Body of pancreas (tissue), 4 donors: ENCODE measurements at regions not wholly inside any gene's neighbourhood (a gene's known extent, or its start where the extent isn't known, plus 50 kb on each side); places are given as distances from the start of the nearest gene placed in this dataset.

Source experiments
- ATAC-seq: fragments of 150-250 bp; one replicate; pipeline ENCODE4 v1.9.1; 2016
- DNase-seq, 4 donors: peaks; one replicate each; pipeline ENCODE4 v3.0.0-alpha.2; 2019
- H3K27ac ChIP-seq, 4 donors: fragments of 200-600 bp; sonication (generic); 1 replicate in 3 of 4; 2 replicates in 1 of 4; pipeline versions ENCODE4 v1.5.1 to v1.6.1; 2016 to 2019; ENCODE audit warnings: mild to moderate bottlenecking in 1 of 4, mixed read lengths in 1 of 4, moderate library complexity in 1 of 4
- H3K27me3 ChIP-seq, 2 donors: fragments of 200-600 bp; sonication (generic); one replicate each; pipeline ENCODE4 v1.6.0; 2016; ENCODE audit warnings: mild to moderate bottlenecking in 1 of 2
- H3K36me3 ChIP-seq, 2 donors: fragments of 200-600 bp; sonication (generic); replicated peaks in 1 of 2; 2 replicates each; pipeline ENCODE4 v1.5.1; 2016; ENCODE audit warnings: low read depth in 2 of 2; ENCODE audit not compliant: insufficient read depth in 1 of 2
- H3K4me1 ChIP-seq: fragments of 200-600 bp; sonication (generic); one replicate; pipeline ENCODE4 v1.6.0; 2016
- H3K4me3 ChIP-seq, 2 donors: fragments of 200-600 bp; sonication (generic); 1 replicate in 1 of 2; 2 replicates in 1 of 2; pipeline ENCODE4 v1.5.1; 2016 to 2019
- H3K9me3 ChIP-seq, 3 donors: fragments of 200-600 bp; sonication (generic); 1 replicate in 2 of 3; 2 replicates in 1 of 3; pipeline ENCODE4 v1.5.1; 2016
- POLR2A ChIP-seq, 3 donors: fragments of 450-650 bp; IDR thresholded peaks; one replicate each; pipeline ENCODE4 v1.6.1; 2016; ENCODE audit warnings: antibody characterized with exemption in 3 of 3, mild to moderate bottlenecking in 2 of 3
- WGBS, 2 donors: methylation state at CpG; one replicate each; pipeline ENCODE4 v1.1.5; 2017; 5-methylcytosine and 5-hydroxymethylcytosine counted together
- intact Hi-C: fragments of 100-400 bp; cut with DNase I; formaldehyde crosslinking; loops from one replicate; pipeline ENCODE4 v1.15.1; 2023
- TF ChIP-seq, protein P1 (sequence below), 7 experiments: fragments of 450-650 bp in 4 of 7; fragments of 200-600 bp in 3 of 7; sonication (generic) in 3 of 7; IDR thresholded peaks; one replicate each; pipeline ENCODE4 v1.5.1; 2016 to 2019; ENCODE audit warnings: antibody characterized with exemption in 7 of 7

- H3K36me3 ChIP-seq, result no peaks in the 10 kb centered on the region
- H3K9me3 ChIP-seq, result no peaks in the 10 kb centered on the region
- 72 to 80% methylated on average over 4 of the region's 4 CpGs for WGBS, 2 donors
- DNase-seq, result no peak
- intact Hi-C loops, result no loop called here
- no peak overlapping the region for H3K4me3 ChIP-seq
- TF ChIP-seq POLR2A (IDR thresholded peaks at IDR 0.05), result no peak
- TF ChIP-seq, protein P1, sequence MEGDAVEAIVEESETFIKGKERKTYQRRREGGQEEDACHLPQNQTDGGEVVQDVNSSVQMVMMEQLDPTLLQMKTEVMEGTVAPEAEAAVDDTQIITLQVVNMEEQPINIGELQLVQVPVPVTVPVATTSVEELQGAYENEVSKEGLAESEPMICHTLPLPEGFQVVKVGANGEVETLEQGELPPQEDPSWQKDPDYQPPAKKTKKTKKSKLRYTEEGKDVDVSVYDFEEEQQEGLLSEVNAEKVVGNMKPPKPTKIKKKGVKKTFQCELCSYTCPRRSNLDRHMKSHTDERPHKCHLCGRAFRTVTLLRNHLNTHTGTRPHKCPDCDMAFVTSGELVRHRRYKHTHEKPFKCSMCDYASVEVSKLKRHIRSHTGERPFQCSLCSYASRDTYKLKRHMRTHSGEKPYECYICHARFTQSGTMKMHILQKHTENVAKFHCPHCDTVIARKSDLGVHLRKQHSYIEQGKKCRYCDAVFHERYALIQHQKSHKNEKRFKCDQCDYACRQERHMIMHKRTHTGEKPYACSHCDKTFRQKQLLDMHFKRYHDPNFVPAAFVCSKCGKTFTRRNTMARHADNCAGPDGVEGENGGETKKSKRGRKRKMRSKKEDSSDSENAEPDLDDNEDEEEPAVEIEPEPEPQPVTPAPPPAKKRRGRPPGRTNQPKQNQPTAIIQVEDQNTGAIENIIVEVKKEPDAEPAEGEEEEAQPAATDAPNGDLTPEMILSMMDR (IDR thresholded peaks at IDR 0.05), result no peak
- no peaks in the 10 kb centered on the region for H3K27me3 ChIP-seq
- H3K27ac ChIP-seq, result no peak overlapping the region
- no peaks in the 10 kb centered on the region for H3K4me1 ChIP-seq
- no peak for ATAC-seq
Measured at GRCh38 chr3:20652231-20652986, 466.4 kb upstream of the SGO1 start.

DNA sequence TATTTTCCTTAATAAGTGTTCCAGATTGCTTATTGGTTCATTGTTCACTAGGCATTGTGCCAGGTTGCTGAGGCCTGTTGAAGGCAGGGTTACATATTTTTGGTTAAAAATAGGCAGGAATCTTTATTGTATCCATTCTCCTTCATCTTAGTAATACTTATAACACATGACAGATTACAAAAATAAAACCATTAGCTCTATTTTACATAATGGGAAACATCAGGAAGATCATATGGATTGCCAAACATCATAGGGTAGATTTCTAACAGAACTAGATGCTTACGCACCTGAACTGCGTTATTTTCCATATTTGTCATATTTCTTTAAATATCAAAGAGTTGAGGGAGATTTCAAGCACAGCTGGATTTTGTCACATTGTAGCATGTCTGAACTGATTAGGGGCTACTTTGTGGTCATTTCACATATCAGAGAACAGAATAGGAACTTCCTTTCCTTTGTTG lies 462.9 kb upstream of the SGO1 start:
- H3K36me3 ChIP-seq, result no peaks in the 10 kb centered on the region
- H3K9me3 ChIP-seq, result no peaks in the 10 kb centered on the region
- no peaks in the 10 kb centered on the region for H3K4me1 ChIP-seq
- TF ChIP-seq POLR2A (IDR thresholded peaks at IDR 0.05), result no peak
- TF ChIP-seq, protein P1 (IDR thresholded peaks at IDR 0.05), result no peak
- no peak overlapping the region for H3K4me3 ChIP-seq
- intact Hi-C loops, result no loop called here
- no peak for ATAC-seq
- no peaks in the 10 kb centered on the region for H3K27me3 ChIP-seq
- H3K27ac ChIP-seq, result no peak overlapping the region
- 95 to 97% methylated on average over 2 of the region's 2 CpGs for WGBS, 2 donors
- no peak for DNase-seq

GRCh38 chr3:20648294-20648693 lies 462.3 kb upstream of the SGO1 start:
- Histone ChIP-seq H3K4me3 (no peak overlapping the region), H3K9me3 (no peaks in the 10 kb centered on the region), H3K4me1 (no peaks in the 10 kb centered on the region), H3K36me3 (no peaks in the 10 kb centered on the region), H3K27me3 (no peaks in the 10 kb centered on the region), H3K27ac (no peak overlapping the region)
- ATAC-seq (no peak), DNase-seq (no peak)
- 60 to 65% methylated on average over 2 of the region's 2 CpGs for WGBS, 2 donors
- no peak for TF ChIP-seq POLR2A (IDR thresholded peaks at IDR 0.05)
- TF ChIP-seq, protein P1 (IDR thresholded peaks at IDR 0.05), result no peak
- intact Hi-C loops, result no loop called here

- intact Hi-C loops, result no loop called here
- H3K4me1 ChIP-seq, result no peaks in the 10 kb centered on the region
- H3K4me3 ChIP-seq, result no peak overlapping the region
- no peak for ATAC-seq
- no peak overlapping the region for H3K27ac ChIP-seq
- TF ChIP-seq, protein P1 (IDR thresholded peaks at IDR 0.05), result no peak
- TF ChIP-seq POLR2A (IDR thresholded peaks at IDR 0.05), result no peak
- H3K9me3 ChIP-seq, result no peaks in the 10 kb centered on the region
- no peaks in the 10 kb centered on the region for H3K36me3 ChIP-seq
- 83 to 89% methylated on average over 1 of the region's 1 CpG for WGBS, 2 donors
- DNase-seq, result no peak
- H3K27me3 ChIP-seq, result no peaks in the 10 kb centered on the region
Measured at GRCh38 chr3:20646425-20646824, 460.4 kb upstream of the SGO1 start.

GRCh38 chr3:20645340-20645739 lies 459.3 kb upstream of the SGO1 start:
- no peaks in the 10 kb centered on the region for H3K27me3 ChIP-seq
- no peak for ATAC-seq
- H3K4me1 ChIP-seq, result no peaks in the 10 kb centered on the region
- no peaks in the 10 kb centered on the region for H3K9me3 ChIP-seq
- intact Hi-C loops, result no loop called here
- no peak overlapping the region for H3K4me3 ChIP-seq
- WGBS, 2 donors, result 34 to 35% methylated on average over 3 of the region's 3 CpGs
- no peak for DNase-seq
- no peak overlapping the region for H3K27ac ChIP-seq
- H3K36me3 ChIP-seq, result no peaks in the 10 kb centered on the region
- TF ChIP-seq, protein P1 (IDR thresholded peaks at IDR 0.05), result no peak
- no peak for TF ChIP-seq POLR2A (IDR thresholded peaks at IDR 0.05)
